Lower leg skin (tissue), 3 donors: ENCODE measurements at regions not wholly inside any gene's neighbourhood (a gene's known extent, or its start where the extent isn't known, plus 50 kb on each side); places are given as distances from the start of the nearest gene placed in this dataset.

Source experiments
- POLR2A ChIP-seq, 2 donors: fragments of 450-650 bp; IDR thresholded peaks; one replicate each; pipeline ENCODE4 v1.6.1; 2016 to 2017; ENCODE audit warnings: antibody characterized with exemption in 2 of 2, mild to moderate bottlenecking in 1 of 2, moderate library complexity in 1 of 2
- TF ChIP-seq, protein P1 (sequence below), 3 donors: fragments of 450-650 bp; IDR thresholded peaks; one replicate each; pipeline ENCODE4 v1.5.1; 2016; ENCODE audit warnings: antibody characterized with exemption in 3 of 3, mild to moderate bottlenecking in 3 of 3, moderate library complexity in 2 of 3

DNA sequence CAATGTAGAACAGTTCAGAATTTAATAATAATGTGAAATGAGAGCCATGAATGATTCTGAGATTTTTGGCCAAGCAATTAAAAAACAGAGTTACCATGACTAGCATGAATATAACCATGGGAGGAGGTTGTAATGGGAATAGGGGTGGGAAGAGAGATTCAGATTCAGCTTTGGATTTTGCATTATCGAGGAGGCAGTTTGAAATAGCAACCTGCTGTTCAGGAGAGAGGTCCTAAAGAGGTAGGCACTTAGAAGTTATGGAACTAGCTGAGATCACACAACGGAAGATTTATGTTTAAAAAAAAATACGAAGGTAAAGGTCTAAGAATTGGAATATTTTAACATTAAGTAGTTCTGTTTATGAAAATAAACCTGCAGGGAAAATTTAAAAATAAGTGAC lies 124.4 kb upstream of the TECRL start:
- TF ChIP-seq, protein P1, sequence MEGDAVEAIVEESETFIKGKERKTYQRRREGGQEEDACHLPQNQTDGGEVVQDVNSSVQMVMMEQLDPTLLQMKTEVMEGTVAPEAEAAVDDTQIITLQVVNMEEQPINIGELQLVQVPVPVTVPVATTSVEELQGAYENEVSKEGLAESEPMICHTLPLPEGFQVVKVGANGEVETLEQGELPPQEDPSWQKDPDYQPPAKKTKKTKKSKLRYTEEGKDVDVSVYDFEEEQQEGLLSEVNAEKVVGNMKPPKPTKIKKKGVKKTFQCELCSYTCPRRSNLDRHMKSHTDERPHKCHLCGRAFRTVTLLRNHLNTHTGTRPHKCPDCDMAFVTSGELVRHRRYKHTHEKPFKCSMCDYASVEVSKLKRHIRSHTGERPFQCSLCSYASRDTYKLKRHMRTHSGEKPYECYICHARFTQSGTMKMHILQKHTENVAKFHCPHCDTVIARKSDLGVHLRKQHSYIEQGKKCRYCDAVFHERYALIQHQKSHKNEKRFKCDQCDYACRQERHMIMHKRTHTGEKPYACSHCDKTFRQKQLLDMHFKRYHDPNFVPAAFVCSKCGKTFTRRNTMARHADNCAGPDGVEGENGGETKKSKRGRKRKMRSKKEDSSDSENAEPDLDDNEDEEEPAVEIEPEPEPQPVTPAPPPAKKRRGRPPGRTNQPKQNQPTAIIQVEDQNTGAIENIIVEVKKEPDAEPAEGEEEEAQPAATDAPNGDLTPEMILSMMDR (IDR thresholded peaks at IDR 0.05), result no peak
- TF ChIP-seq POLR2A (IDR thresholded peaks at IDR 0.05), result no peak
